PFSK-1 (cell line): ENCODE measurements at regions not wholly inside any gene's neighbourhood (a gene's known extent, or its start where the extent isn't known, plus 50 kb on each side); places are given as distances from the start of the nearest gene placed in this dataset.

Experiments used
- FOXP2 ChIP-seq: optimal IDR thresholded peaks from 2 replicates; pipeline ENCODE3; 2011; ENCODE audit warnings: borderline replicate concordance, control low read depth, inconsistent platforms; ENCODE audit not compliant: insufficient read depth; ENCODE audit errors: extremely low read length, extremely low read depth
- POLR2AphosphoS5 ChIP-seq: IDR thresholded peaks from 2 replicates; pipeline ENCODE4 v1.6.1; 2012; ENCODE audit warnings: low read depth, mild to moderate bottlenecking, control low read depth, low read length, moderate library complexity
- SIN3A ChIP-seq: IDR thresholded peaks from 2 replicates; pipeline ENCODE4 v1.6.1; 2012; ENCODE audit warnings: mild to moderate bottlenecking, low read length, moderate library complexity, borderline replicate concordance; ENCODE audit not compliant: insufficient read depth
- TAF1 ChIP-seq: IDR thresholded peaks from 2 replicates; pipeline ENCODE4 v1.6.1; 2012; ENCODE audit warnings: low read length, control low read depth, borderline replicate concordance; ENCODE audit not compliant: insufficient read depth
- TF ChIP-seq, protein P1 (sequence below), 2 experiments: IDR thresholded peaks; 2 replicates each; pipeline versions ENCODE4 v1.6.1 to v1.8.0; 2011 to 2012; ENCODE audit warnings: low read depth in 2 of 2, low read length in 2 of 2, control low read depth in 1 of 2, inconsistent platforms in 1 of 2, mild to moderate bottlenecking in 1 of 2, moderate library complexity in 1 of 2; ENCODE audit not compliant: insufficient read depth in 1 of 2

DNA sequence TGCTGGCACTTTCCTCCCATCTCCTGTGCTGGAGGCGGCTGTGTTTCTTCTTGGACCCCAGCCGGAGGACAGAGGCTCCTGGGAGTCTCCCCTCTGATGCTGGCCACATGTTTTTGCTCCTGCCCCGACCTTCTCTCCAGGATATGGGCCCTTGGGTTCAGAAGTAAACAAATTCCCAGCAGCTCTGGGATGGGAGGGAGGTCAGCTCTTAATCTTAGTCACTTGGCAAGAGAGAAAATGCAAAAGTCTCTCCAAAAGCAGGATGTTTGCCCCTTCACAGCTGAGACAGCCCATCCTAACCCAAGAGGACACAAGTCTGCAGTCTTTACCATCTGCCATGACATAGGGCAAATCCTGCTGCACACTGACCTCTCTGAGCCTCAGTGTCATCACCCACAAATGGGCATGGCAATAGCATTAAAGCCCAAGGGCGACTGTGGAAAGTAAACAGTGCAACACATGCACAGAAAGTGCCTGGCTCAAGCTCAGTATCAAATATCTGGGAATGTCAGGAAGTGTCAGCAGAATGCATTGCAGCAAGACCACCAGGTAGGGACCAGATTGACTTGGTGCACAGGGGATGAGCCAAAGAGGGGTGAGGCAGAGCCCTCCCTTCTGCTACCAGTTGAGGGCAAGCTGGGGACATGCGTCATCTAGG is 117.0 kb upstream of the CXCL14 start:
- TF ChIP-seq TAF1 (no peak), SIN3A (no peak), POLR2AphosphoS5 (no peak), FOXP2 (no peak)
- TF ChIP-seq, protein P1, sequence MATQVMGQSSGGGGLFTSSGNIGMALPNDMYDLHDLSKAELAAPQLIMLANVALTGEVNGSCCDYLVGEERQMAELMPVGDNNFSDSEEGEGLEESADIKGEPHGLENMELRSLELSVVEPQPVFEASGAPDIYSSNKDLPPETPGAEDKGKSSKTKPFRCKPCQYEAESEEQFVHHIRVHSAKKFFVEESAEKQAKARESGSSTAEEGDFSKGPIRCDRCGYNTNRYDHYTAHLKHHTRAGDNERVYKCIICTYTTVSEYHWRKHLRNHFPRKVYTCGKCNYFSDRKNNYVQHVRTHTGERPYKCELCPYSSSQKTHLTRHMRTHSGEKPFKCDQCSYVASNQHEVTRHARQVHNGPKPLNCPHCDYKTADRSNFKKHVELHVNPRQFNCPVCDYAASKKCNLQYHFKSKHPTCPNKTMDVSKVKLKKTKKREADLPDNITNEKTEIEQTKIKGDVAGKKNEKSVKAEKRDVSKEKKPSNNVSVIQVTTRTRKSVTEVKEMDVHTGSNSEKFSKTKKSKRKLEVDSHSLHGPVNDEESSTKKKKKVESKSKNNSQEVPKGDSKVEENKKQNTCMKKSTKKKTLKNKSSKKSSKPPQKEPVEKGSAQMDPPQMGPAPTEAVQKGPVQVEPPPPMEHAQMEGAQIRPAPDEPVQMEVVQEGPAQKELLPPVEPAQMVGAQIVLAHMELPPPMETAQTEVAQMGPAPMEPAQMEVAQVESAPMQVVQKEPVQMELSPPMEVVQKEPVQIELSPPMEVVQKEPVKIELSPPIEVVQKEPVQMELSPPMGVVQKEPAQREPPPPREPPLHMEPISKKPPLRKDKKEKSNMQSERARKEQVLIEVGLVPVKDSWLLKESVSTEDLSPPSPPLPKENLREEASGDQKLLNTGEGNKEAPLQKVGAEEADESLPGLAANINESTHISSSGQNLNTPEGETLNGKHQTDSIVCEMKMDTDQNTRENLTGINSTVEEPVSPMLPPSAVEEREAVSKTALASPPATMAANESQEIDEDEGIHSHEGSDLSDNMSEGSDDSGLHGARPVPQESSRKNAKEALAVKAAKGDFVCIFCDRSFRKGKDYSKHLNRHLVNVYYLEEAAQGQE (IDR thresholded peaks at IDR 0.05; ENCODE audit: insufficient read depth in 1 of 2, low read depth in 2 of 2, low read length in 2 of 2), result no peak
